ENCODE measurements at regions not wholly inside any gene's neighbourhood (a gene's known extent, or its start where the extent isn't known, plus 50 kb on each side); places are given as distances from the start of the nearest gene placed in this dataset.

DNA sequence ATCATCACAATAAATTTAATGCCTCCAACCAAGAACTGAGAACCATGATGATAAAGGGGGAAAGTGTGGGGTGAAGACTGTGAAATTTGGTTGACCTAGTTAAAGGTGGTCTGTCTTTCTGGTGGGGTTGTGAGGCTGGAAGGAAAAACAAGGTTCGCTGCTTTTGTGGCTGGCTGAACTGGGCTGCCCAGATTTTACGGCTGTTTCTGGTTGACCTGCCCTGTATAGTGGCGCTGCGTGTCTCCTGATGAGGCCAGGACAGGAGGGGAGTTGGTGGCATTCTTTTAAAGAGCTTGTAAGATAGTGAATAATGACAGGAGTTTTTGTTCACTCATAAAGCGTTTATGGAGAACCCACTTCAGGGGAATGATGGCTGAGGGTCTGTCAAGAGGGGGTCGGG is 101.8 kb downstream of the CYP26A1 start:
- no peaks in the 10 kb centered on the region for H3K4me1 Mint-ChIP-seq
- CTCF ChIA-PET, result no interaction called here
- ATAC-seq (ENCODE audit: low read depth), result no peak
- intact Hi-C loops (cut with micrococcal nuclease), result no loop called here
- no peak overlapping the region for H3K4me3 Mint-ChIP-seq
- H3K27me3 Mint-ChIP-seq, result peaks cover 3% of the 10 kb centered on the region
- no peak for DNase-seq
- peaks cover 1% of the 10 kb centered on the region for H3K9me3 Mint-ChIP-seq
- H3K36me3 Mint-ChIP-seq (ENCODE audit: low read depth), result peaks cover under 1% of the 10 kb centered on the region
- H3K27ac Mint-ChIP-seq, result no peak overlapping the region
- no peak for TF ChIP-seq CTCF (IDR thresholded peaks at IDR 0.05)
- POLR2A ChIA-PET, result no interaction called here

- ChIA-PET POLR2A (interaction anchor here (0.6 kb wide), 2 partner anchors 141 to 301 kb away, joined by 3 to 5 read pairs; no protein-coding TSS in a partner anchor), CTCF (no interaction called here)
- Mint-ChIP-seq H3K27me3 (no peaks in the 10 kb centered on the region), H3K9me3 (no peaks in the 10 kb centered on the region), H3K4me1 (no peaks in the 10 kb centered on the region), H3K4me3 (no peak overlapping the region), H3K27ac (no peak overlapping the region), H3K36me3 (ENCODE audit: low read depth) (no peaks in the 10 kb centered on the region)
- ATAC-seq (ENCODE audit: low read depth), result no peak
- intact Hi-C loops (cut with micrococcal nuclease), result no loop called here
- no peak for TF ChIP-seq CTCF (IDR thresholded peaks at IDR 0.05)
- DNase-seq, result no peak
Measured at GRCh38 chr10:93177511-93177910, 103.8 kb downstream of the CYP26A1 start.

DNA sequence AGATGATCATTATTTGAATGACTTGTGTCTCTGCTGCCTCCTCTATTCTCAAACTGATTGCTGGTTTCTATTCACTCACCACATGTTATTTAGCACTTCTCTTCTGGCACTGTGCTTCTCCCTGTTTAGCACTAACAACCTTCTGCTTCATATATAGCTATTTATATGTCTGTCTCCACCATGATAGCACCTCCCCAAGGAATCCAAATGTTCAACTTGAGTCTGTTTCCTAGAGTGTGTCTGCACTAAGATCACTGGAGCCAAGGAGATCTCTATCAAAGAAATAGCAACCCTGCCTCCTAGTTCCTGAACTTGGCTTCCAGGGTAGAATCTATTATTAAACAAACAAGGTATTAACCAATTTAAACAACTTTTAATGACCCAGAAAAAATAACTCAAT is 104.5 kb downstream of the CYP26A1 start:
- CTCF ChIA-PET, result no interaction called here
- POLR2A ChIA-PET, result no interaction called here
- no peak for TF ChIP-seq CTCF (IDR thresholded peaks at IDR 0.05)
- Mint-ChIP-seq H3K4me1 (no peaks in the 10 kb centered on the region), H3K27ac (no peak overlapping the region), H3K9me3 (no peaks in the 10 kb centered on the region), H3K4me3 (no peak overlapping the region), H3K36me3 (ENCODE audit: low read depth) (no peaks in the 10 kb centered on the region), H3K27me3 (no peaks in the 10 kb centered on the region)
- intact Hi-C loops (cut with micrococcal nuclease), result no loop called here
- ATAC-seq (ENCODE audit: low read depth) (no peak), DNase-seq (no peak)

DNA sequence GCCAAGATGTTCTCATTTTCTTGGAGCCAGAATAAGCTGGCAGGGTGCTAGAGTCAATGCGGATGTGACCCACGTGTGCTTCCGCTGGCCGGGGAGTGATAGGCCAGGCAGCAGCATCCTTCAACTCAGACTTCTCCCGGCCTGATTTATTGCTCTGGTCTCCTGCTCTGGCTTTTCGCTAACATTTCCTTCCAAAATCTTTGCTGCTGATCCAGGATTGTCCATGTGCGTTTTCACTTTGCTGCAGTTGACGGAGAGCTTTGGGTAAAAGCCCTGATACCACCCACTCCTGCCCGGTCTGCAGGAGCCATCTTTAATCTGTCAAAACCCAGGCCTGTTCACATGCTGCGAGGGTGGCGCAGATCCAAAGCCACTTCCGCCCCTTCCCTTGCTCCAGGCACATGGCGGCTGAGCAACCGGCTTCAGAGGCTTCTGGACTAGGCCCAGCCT is 106.8 kb downstream of the CYP26A1 start:
- no peaks in the 10 kb centered on the region for H3K4me1 Mint-ChIP-seq

More for the DNA sequence above, 106.8 kb downstream of the CYP26A1 start:
- no peak for TF ChIP-seq CTCF (IDR thresholded peaks at IDR 0.05)
- H3K27me3 Mint-ChIP-seq, result peaks cover 2% of the 10 kb centered on the region
- no peak overlapping the region for H3K4me3 Mint-ChIP-seq
- POLR2A ChIA-PET, result no interaction called here
- H3K9me3 Mint-ChIP-seq, result no peaks in the 10 kb centered on the region
- H3K27ac Mint-ChIP-seq, result no peak overlapping the region
- DNase-seq (no peak), ATAC-seq (ENCODE audit: low read depth) (no peak)
- CTCF ChIA-PET, result interaction anchor here (0.7 kb wide), 1 partner anchor 110 kb away, joined by 3 read pairs; no protein-coding TSS in a partner anchor
- intact Hi-C loops (cut with micrococcal nuclease), result no loop called here
- no peaks in the 10 kb centered on the region for H3K36me3 Mint-ChIP-seq (ENCODE audit: low read depth)
